NCI-H460 (cell line): ENCODE measurements at regions not wholly inside any gene's neighbourhood (a gene's known extent, or its start where the extent isn't known, plus 50 kb on each side); places are given as distances from the start of the nearest gene placed in this dataset.
"Not testable (repeated sequence)": the region's sequence is repeated elsewhere in the genome, so short reads cannot be mapped to it uniquely, and the experiment has no call there.

Experiments used
- DNase-seq: peaks from one replicate; pipeline ENCODE4 v3.0.0-alpha.2; 2016; ENCODE audit warnings: low read depth; ENCODE audit errors: extremely low read depth

GRCh38 chr7:6937746-6938145 lies 111.7 kb upstream of the CCZ1B start:
- not testable (repeated sequence) for DNase-seq

- not testable (repeated sequence) for DNase-seq
Observed at GRCh38 chr7:6938284-6938683, 112.2 kb upstream of the CCZ1B start.

- not testable (repeated sequence) for DNase-seq
Observed at GRCh38 chr7:6939126-6939525, 113.1 kb upstream of the CCZ1B start.

GRCh38 chr7:6939896-6940295 lies 113.8 kb upstream of the CCZ1B start:
- not testable (repeated sequence) for DNase-seq

- DNase-seq: not testable (repeated sequence)
Observed at GRCh38 chr7:6946873-6947272, 120.8 kb upstream of the CCZ1B start.

GRCh38 chr7:6950231-6950630 lies 124.2 kb upstream of the CCZ1B start:
- not testable (repeated sequence) for DNase-seq

GRCh38 chr7:6951553-6951952 lies 125.5 kb upstream of the CCZ1B start:
- not testable (repeated sequence) for DNase-seq

- not testable (repeated sequence) for DNase-seq
Observed at GRCh38 chr7:6953138-6953797, 127.2 kb upstream of the CCZ1B start.

- DNase-seq: not testable (repeated sequence)
Observed at GRCh38 chr7:6953798-6954181, 127.7 kb upstream of the CCZ1B start.

GRCh38 chr7:6955385-6955784 lies 129.3 kb upstream of the CCZ1B start:
- not testable (repeated sequence) for DNase-seq

- DNase-seq: not testable (repeated sequence)
Observed at GRCh38 chr7:6955990-6956566, 130.0 kb upstream of the CCZ1B start.

- DNase-seq: not testable (repeated sequence)
Observed at GRCh38 chr7:6958371-6958770, 132.3 kb upstream of the CCZ1B start.

- not testable (repeated sequence) for DNase-seq
Observed at GRCh38 chr7:6959942-6960341, 133.9 kb upstream of the CCZ1B start.

- not testable (repeated sequence) for DNase-seq
Observed at GRCh38 chr7:6962871-6963270, 136.8 kb upstream of the CCZ1B start.

- peak; percentile 18 for DNase-seq
Observed at GRCh38 chr7:6965051-6965450, 139.0 kb upstream of the CCZ1B start.

- not testable (repeated sequence) for DNase-seq
Observed at GRCh38 chr7:6970180-6970579, 144.1 kb upstream of the CCZ1B start.

- DNase-seq: not testable (repeated sequence)
Observed at GRCh38 chr7:6974876-6975275, 148.8 kb upstream of the CCZ1B start.

GRCh38 chr7:6975346-6975745 lies 149.3 kb upstream of the CCZ1B start:
- DNase-seq: not testable (repeated sequence)

- not testable (repeated sequence) for DNase-seq
Observed at GRCh38 chr7:6977368-6977767, 151.3 kb upstream of the CCZ1B start.

GRCh38 chr7:6978326-6978725 lies 152.3 kb upstream of the CCZ1B start:
- not testable (repeated sequence) for DNase-seq

- DNase-seq: not testable (repeated sequence)
Observed at GRCh38 chr7:6979456-6979855, 153.4 kb upstream of the CCZ1B start.

GRCh38 chr7:6982375-6982774 lies 156.3 kb upstream of the CCZ1B start:
- DNase-seq: not testable (repeated sequence)
